Tibial nerve (tissue), 4 donors: ENCODE measurements at regions not wholly inside any gene's neighbourhood (a gene's known extent, or its start where the extent isn't known, plus 50 kb on each side); places are given as distances from the start of the nearest gene placed in this dataset.

Source experiments
- CTCF ChIP-seq, 5 experiments: fragments of 200-600 bp in 3 of 5; fragments of 450-650 bp in 2 of 5; sonication (generic) in 3 of 5; IDR thresholded peaks; one replicate each; pipeline ENCODE4 v1.5.1; 2016 to 2019; ENCODE audit warnings: antibody characterized with exemption in 5 of 5, mild to moderate bottlenecking in 3 of 5, moderate library complexity in 2 of 5
- EP300 ChIP-seq, 2 donors: sonication (generic); formaldehyde crosslinking; IDR thresholded peaks; one replicate each; pipeline ENCODE4 v1.6.1; 2017; ENCODE audit warnings: antibody characterized with exemption in 2 of 2, mild to moderate bottlenecking in 1 of 2

GRCh38 chr15:96135166-96136093, 195.1 kb upstream of the NR2F2 start:
- TF ChIP-seq CTCF (IDR thresholded peaks at IDR 0.05) (no peak), EP300 (IDR thresholded peaks at IDR 0.05) (no peak)
